ENCODE measurements at regions not wholly inside any gene's neighbourhood (a gene's known extent, or its start where the extent isn't known, plus 50 kb on each side); places are given as distances from the start of the nearest gene placed in this dataset.

GRCh38 chrX:88424071-88424470 lies 323.0 kb upstream of the CPXCR1 start:
- Histone ChIP-seq H3K27ac (no peak overlapping the region), H3K9me2 (ENCODE audit: insufficient read depth) (no peaks in the 10 kb centered on the region), H3K9me3 (ENCODE audit: low read depth) (no peaks in the 10 kb centered on the region), H3K9ac (no peak overlapping the region), H3F3A (ENCODE audit: insufficient read depth) (no peaks in the 10 kb centered on the region), H4K20me1 (ENCODE audit: insufficient read depth) (no peaks in the 10 kb centered on the region), H2AFZ (no peak overlapping the region), H3K4me2 (ENCODE audit: unreplicated experiment) (no peak overlapping the region), H3K27me3 (replicated peaks; ENCODE audit: insufficient read depth) (no peaks in the 10 kb centered on the region), H3K4me3 (no peak overlapping the region), H3K36me3 (ENCODE audit: low read depth) (no peaks in the 10 kb centered on the region), H3K79me2 (ENCODE audit: insufficient read depth) (no peaks in the 10 kb centered on the region), H3K4me1 (ENCODE audit: insufficient read depth) (no peaks in the 10 kb centered on the region)
- no peak for TF ChIP-seq EZH2phosphoT487 (IDR thresholded peaks at IDR 0.05; ENCODE audit: insufficient read depth, low read depth)
- TF ChIP-seq EZH2 (IDR thresholded peaks at IDR 0.05; ENCODE audit: insufficient read depth, poor library complexity, severe bottlenecking) = no peak
- DNase-seq = no peak
- in situ Hi-C loops (cut with MboI) = no loop called here

GRCh38 chrX:88424541-88424940 lies 322.5 kb upstream of the CPXCR1 start:
- Histone ChIP-seq H3K4me1 (ENCODE audit: insufficient read depth) (no peaks in the 10 kb centered on the region), H4K20me1 (ENCODE audit: insufficient read depth) (no peaks in the 10 kb centered on the region), H3K9me2 (ENCODE audit: insufficient read depth) (no peaks in the 10 kb centered on the region), H3K79me2 (ENCODE audit: insufficient read depth) (no peaks in the 10 kb centered on the region), H3K4me2 (ENCODE audit: unreplicated experiment) (no peak overlapping the region), H3K4me3 (no peak overlapping the region), H3K36me3 (ENCODE audit: low read depth) (no peaks in the 10 kb centered on the region), H2AFZ (no peak overlapping the region), H3K27ac (no peak overlapping the region), H3K9me3 (ENCODE audit: low read depth) (no peaks in the 10 kb centered on the region), H3K9ac (no peak overlapping the region), H3F3A (ENCODE audit: insufficient read depth) (no peaks in the 10 kb centered on the region), H3K27me3 (replicated peaks; ENCODE audit: insufficient read depth) (no peaks in the 10 kb centered on the region)
- 26 to 40% methylated on average over 1 to 4 of the region's 4 CpGs for WGBS, 2 experiments (ENCODE audit: low coverage in 1 of 2, low lambda C conversion rate in 2 of 2, missing lambda C conversion rate in 2 of 2)
- in situ Hi-C loops (cut with MboI) = no loop called here
- DNase-seq = no peak
- TF ChIP-seq EZH2phosphoT487 (IDR thresholded peaks at IDR 0.05; ENCODE audit: insufficient read depth, low read depth) = no peak
- no peak for TF ChIP-seq EZH2 (IDR thresholded peaks at IDR 0.05; ENCODE audit: insufficient read depth, poor library complexity, severe bottlenecking)

- Histone ChIP-seq H3K9me3 (ENCODE audit: low read depth) (no peaks in the 10 kb centered on the region), H3K9ac (no peak overlapping the region), H4K20me1 (ENCODE audit: insufficient read depth) (no peaks in the 10 kb centered on the region), H3K36me3 (ENCODE audit: low read depth) (no peaks in the 10 kb centered on the region), H2AFZ (peak overlapping the region; percentile 29; the same call in 1 of the 2 replicates), H3K79me2 (ENCODE audit: insufficient read depth) (no peaks in the 10 kb centered on the region), H3K4me1 (ENCODE audit: insufficient read depth) (no peaks in the 10 kb centered on the region), H3K27ac (no peak overlapping the region), H3F3A (ENCODE audit: insufficient read depth) (no peaks in the 10 kb centered on the region), H3K4me2 (ENCODE audit: unreplicated experiment) (no peak overlapping the region), H3K4me3 (no peak overlapping the region), H3K9me2 (ENCODE audit: insufficient read depth) (no peaks in the 10 kb centered on the region), H3K27me3 (replicated peaks; ENCODE audit: insufficient read depth) (no peaks in the 10 kb centered on the region)
- DNase-seq = peak; percentile 2
- WGBS, 2 experiments (ENCODE audit: low coverage in 1 of 2, low lambda C conversion rate in 2 of 2, missing lambda C conversion rate in 2 of 2) = 0 to 2% methylated on average over 4 of the region's 4 CpGs
- in situ Hi-C loops (cut with MboI) = no loop called here
- no peak for TF ChIP-seq EZH2 (IDR thresholded peaks at IDR 0.05; ENCODE audit: insufficient read depth, poor library complexity, severe bottlenecking)
These were observed 321.3 kb upstream of the CPXCR1 start for GRCh38 chrX:88425739-88426138.

- 0 to 6% methylated on average over 1 of the region's 1 CpG for WGBS, 2 experiments (ENCODE audit: low coverage in 1 of 2, low lambda C conversion rate in 2 of 2, missing lambda C conversion rate in 2 of 2)
- no peak overlapping the region for H3K4me2 ChIP-seq (ENCODE audit: unreplicated experiment)
- no peak overlapping the region for H2AFZ ChIP-seq
- no peaks in the 10 kb centered on the region for H3K79me2 ChIP-seq (ENCODE audit: insufficient read depth)
- no peak overlapping the region for H3K4me3 ChIP-seq
- no peak for DNase-seq
- H3K9ac ChIP-seq = no peak overlapping the region
- H3K9me2 ChIP-seq (ENCODE audit: insufficient read depth) = no peaks in the 10 kb centered on the region
- H3K4me1 ChIP-seq (ENCODE audit: insufficient read depth) = no peaks in the 10 kb centered on the region
- H4K20me1 ChIP-seq (ENCODE audit: insufficient read depth) = no peaks in the 10 kb centered on the region
- H3K9me3 ChIP-seq (ENCODE audit: low read depth) = no peaks in the 10 kb centered on the region
- no peak for TF ChIP-seq EZH2 (IDR thresholded peaks at IDR 0.05; ENCODE audit: insufficient read depth, poor library complexity, severe bottlenecking)
- no peak for TF ChIP-seq EZH2phosphoT487 (IDR thresholded peaks at IDR 0.05; ENCODE audit: insufficient read depth, low read depth)
- in situ Hi-C loops (cut with MboI) = no loop called here
- H3F3A ChIP-seq (ENCODE audit: insufficient read depth) = no peaks in the 10 kb centered on the region
- H3K36me3 ChIP-seq (ENCODE audit: low read depth) = no peaks in the 10 kb centered on the region
- H3K27ac ChIP-seq = no peak overlapping the region
- no peaks in the 10 kb centered on the region for H3K27me3 ChIP-seq (replicated peaks; ENCODE audit: insufficient read depth)
These were observed 309.5 kb upstream of the CPXCR1 start for GRCh38 chrX:88437563-88437962.

GRCh38 chrX:88438209-88438608 lies 308.8 kb upstream of the CPXCR1 start:
- H3K9me3 ChIP-seq (ENCODE audit: low read depth) = no peaks in the 10 kb centered on the region
- no peaks in the 10 kb centered on the region for H3K36me3 ChIP-seq (ENCODE audit: low read depth)
- TF ChIP-seq EZH2 (IDR thresholded peaks at IDR 0.05; ENCODE audit: insufficient read depth, poor library complexity, severe bottlenecking) (no peak), EZH2phosphoT487 (IDR thresholded peaks at IDR 0.05; ENCODE audit: insufficient read depth, low read depth) (no peak)
- H3K4me1 ChIP-seq (ENCODE audit: insufficient read depth) = no peaks in the 10 kb centered on the region
- no peaks in the 10 kb centered on the region for H3F3A ChIP-seq (ENCODE audit: insufficient read depth)
- H3K27me3 ChIP-seq (replicated peaks; ENCODE audit: insufficient read depth) = no peaks in the 10 kb centered on the region
- H3K79me2 ChIP-seq (ENCODE audit: insufficient read depth) = no peaks in the 10 kb centered on the region
- DNase-seq = no peak
- no peaks in the 10 kb centered on the region for H3K9me2 ChIP-seq (ENCODE audit: insufficient read depth)
- H3K27ac ChIP-seq = no peak overlapping the region
- H4K20me1 ChIP-seq (ENCODE audit: insufficient read depth) = no peaks in the 10 kb centered on the region
- no peak overlapping the region for H2AFZ ChIP-seq
- 18 to 33% methylated on average over 1 of the region's 1 CpG for WGBS, 2 experiments (ENCODE audit: low coverage in 1 of 2, low lambda C conversion rate in 2 of 2, missing lambda C conversion rate in 2 of 2)
- no peak overlapping the region for H3K9ac ChIP-seq
- in situ Hi-C loops (cut with MboI) = no loop called here
- H3K4me2 ChIP-seq (ENCODE audit: unreplicated experiment) = no peak overlapping the region
- no peak overlapping the region for H3K4me3 ChIP-seq

All from GM23248 (cell line).